Endothelial cell of umbilical vein (primary cell): ENCODE measurements at regions not wholly inside any gene's neighbourhood (a gene's known extent, or its start where the extent isn't known, plus 50 kb on each side); places are given as distances from the start of the nearest gene placed in this dataset.

Source experiments
- BruUV-seq: library from RNA; stranded (reverse); fragments of 400-500 nt; replicated peaks from 2 replicates; lab custom pipeline; 2021; lab: Mats Ljungman, UMichigan
- CTCF ChIA-PET: fragments of 300-600, 350-600 bp; sonication (Branson Sonifier 250); formaldehyde crosslinking; loops from one replicate; lab custom pipeline; 2021; ENCODE audit warnings: antibody characterized with exemption, inconsistent platforms; lab: Charles Lee
- POLR2A ChIA-PET: fragments of 300-600, 350-600 bp; sonication (Branson Sonifier 250); formaldehyde crosslinking; loops from one replicate; lab custom pipeline; 2021; ENCODE audit warnings: antibody characterized with exemption, inconsistent platforms; lab: Charles Lee
- DNase-seq: peaks from one replicate; pipeline ENCODE4 v3.0.0-alpha.2; 2011; ENCODE audit warnings: low read depth, low spot score
- FAIRE-seq: peaks from 2 replicates; lab custom pipeline; 2011; peaks lifted over from hg19 to GRCh38; lab: Jason Lieb, UNC
- H2AFZ ChIP-seq: 2 replicates; pipeline ENCODE4 v1.6.0; 2012; ENCODE audit warnings: low read depth, low read length, control low read depth, inconsistent platforms
- H3K27ac ChIP-seq: 2 replicates; pipeline ENCODE4 v1.5.1; 2011; ENCODE audit warnings: low read depth, mild to moderate bottlenecking, control low read depth, low read length, moderate library complexity; ENCODE audit not compliant: insufficient read depth
- H3K27me3 ChIP-seq, 2 experiments: 2 replicates each; pipeline versions ENCODE4 v1.6.0 to v1.6.1; 2011; ENCODE audit warnings: low read length in 2 of 2, mixed read lengths in 1 of 2; ENCODE audit not compliant: control insufficient read depth in 2 of 2, insufficient read depth in 2 of 2
- H3K36me3 ChIP-seq, 2 experiments: 2 replicates in 1 of 2; 3 replicates in 1 of 2; pipeline ENCODE4 v1.5.1; 2011; ENCODE audit warnings: low read length in 2 of 2, mild to moderate bottlenecking in 1 of 2, moderate library complexity in 1 of 2; ENCODE audit not compliant: control insufficient read depth in 2 of 2, insufficient read depth in 2 of 2; ENCODE audit errors: extremely low read depth in 1 of 2
- H3K4me1 ChIP-seq: 3 replicates; pipeline ENCODE4 v1.5.1; 2011; ENCODE audit warnings: mild to moderate bottlenecking, low read length; ENCODE audit not compliant: control insufficient read depth, insufficient read depth; ENCODE audit errors: extremely low read depth
- H3K4me2 ChIP-seq: 2 replicates; pipeline ENCODE4 v1.6.1; 2011; ENCODE audit warnings: low read length, control low read depth, mixed read lengths; ENCODE audit not compliant: insufficient read depth
- H3K4me3 ChIP-seq, 3 experiments: fragments of 200-600 bp in 1 of 3; sonication (generic), shearing (Covaris generic) in 1 of 3; replicated peaks in 1 of 3; 2 replicates each; pipeline ENCODE4 v1.5.1; 2011 to 2016; ENCODE audit warnings: control low read depth in 3 of 3, low read length in 3 of 3, mild to moderate bottlenecking in 2 of 3, inconsistent platforms in 1 of 3, low read depth in 1 of 3, moderate library complexity in 1 of 3; ENCODE audit not compliant: insufficient read depth in 1 of 3
- H3K79me2 ChIP-seq: 2 replicates; pipeline ENCODE4 v1.6.0; 2012; ENCODE audit warnings: low read length, inconsistent platforms; ENCODE audit not compliant: control insufficient read depth, insufficient read depth
- H3K9ac ChIP-seq: replicated peaks from 2 replicates; pipeline ENCODE3; 2011; ENCODE audit warnings: low read length, control low read depth; ENCODE audit not compliant: insufficient read depth; ENCODE audit errors: extremely low read depth
- H3K9me1 ChIP-seq: replicated peaks from 3 replicates; pipeline ENCODE4 v1.6.0; 2011; ENCODE audit warnings: mild to moderate bottlenecking, low read length; ENCODE audit not compliant: control insufficient read depth, insufficient read depth; ENCODE audit errors: extremely low read depth
- H3K9me3 ChIP-seq: replicated peaks from 2 replicates; pipeline ENCODE4 v1.5.1; 2012; ENCODE audit warnings: low read length, inconsistent platforms; ENCODE audit not compliant: control insufficient read depth, insufficient read depth
- H4K20me1 ChIP-seq: replicated peaks from 2 replicates; pipeline ENCODE3; 2011; ENCODE audit warnings: mild to moderate bottlenecking, low read length; ENCODE audit not compliant: control insufficient read depth, insufficient read depth; ENCODE audit errors: extremely low read depth
- CTCF ChIP-seq, 2 donors: IDR thresholded peaks; 1 replicate in 1 of 2; 2 replicates in 1 of 2; pipeline ENCODE4 v1.5.1; 2011; ENCODE audit warnings: low read length in 2 of 2, mild to moderate bottlenecking in 2 of 2, moderate library complexity in 2 of 2, control low read depth in 1 of 2, inconsistent platforms in 1 of 2, low read depth in 1 of 2; ENCODE audit not compliant: insufficient read depth in 1 of 2; ENCODE audit errors: extremely low read depth in 1 of 2
- EZH2 ChIP-seq: IDR thresholded peaks from 2 replicates; pipeline ENCODE4 v1.6.1; 2012; ENCODE audit warnings: borderline replicate concordance, low read depth, mild to moderate bottlenecking, moderate library complexity, low read length, inconsistent platforms; ENCODE audit not compliant: severe bottlenecking
- FOS ChIP-seq: IDR thresholded peaks from 2 replicates; pipeline ENCODE4 v1.6.1; 2011; ENCODE audit warnings: mild to moderate bottlenecking, low read length, moderate library complexity, borderline replicate concordance; ENCODE audit not compliant: insufficient read depth
- GATA2 ChIP-seq: IDR thresholded peaks from 2 replicates; pipeline ENCODE4 v1.7.0; 2011; ENCODE audit warnings: low read depth, mild to moderate bottlenecking, moderate library complexity, mixed read lengths, low read length; ENCODE audit not compliant: insufficient read length, insufficient read depth
- JUN ChIP-seq: IDR thresholded peaks from 2 replicates; pipeline ENCODE4 v1.6.1; 2011; ENCODE audit warnings: borderline replicate concordance, low read depth; ENCODE audit not compliant: insufficient read length, insufficient read depth
- MAX ChIP-seq: IDR thresholded peaks from 2 replicates; pipeline ENCODE4 v1.6.1; 2011; ENCODE audit not compliant: insufficient read depth, insufficient read length
- MYC ChIP-seq: IDR thresholded peaks from one replicate; pipeline ENCODE4 v1.6.1; 2011; ENCODE audit warnings: mild to moderate bottlenecking, low read depth, low read length
- POLR2A ChIP-seq: IDR thresholded peaks from 2 replicates; pipeline ENCODE4 v1.6.1; 2012; ENCODE audit warnings: low read depth, mild to moderate bottlenecking, control low read depth, low read length
- POLR2AphosphoS5 ChIP-seq: IDR thresholded peaks from 2 replicates; pipeline ENCODE4 v1.6.1; 2012; ENCODE audit warnings: low read depth, mild to moderate bottlenecking, control low read depth, low read length, moderate library complexity; ENCODE audit not compliant: insufficient read depth
- dilution Hi-C: fragments of 300-500 bp; cut with MboI; formaldehyde crosslinking; loops from one replicate; pipeline ENCODE4 v1.15.0; 2019; ENCODE audit warnings: low sequenced_read_pairs; ENCODE audit not compliant: extremely low pct_ligation_motif_present
- intact Hi-C: fragments of 100-400 bp; cut with micrococcal nuclease; formaldehyde crosslinking; loops from one replicate; pipeline ENCODE4 v1.10.0; 2022

- POLR2A ChIA-PET: interaction anchor here (1.5 kb wide), 1 partner anchor 125 kb away, joined by 11 read pairs; no protein-coding TSS in a partner anchor
- Histone ChIP-seq H3K36me3 (no peaks in the 10 kb centered on the region), H3K9me3 (no peaks in the 10 kb centered on the region), H3K79me2 (no peaks in the 10 kb centered on the region), H3K4me1 (peaks cover 27% of the 10 kb centered on the region), H2AFZ (no peak overlapping the region), H4K20me1 (no peaks in the 10 kb centered on the region), H3K4me3 (no peak overlapping the region), H3K9me1 (no peaks in the 10 kb centered on the region), H3K27ac (peak overlapping the region; percentile 65), H3K9ac (peak overlapping the region; percentile 30), H3K27me3 (no peaks in the 10 kb centered on the region), H3K4me2 (peak overlapping the region; percentile 42)
- DNase-seq (no peak), FAIRE-seq (peak; percentile 18)
- TF ChIP-seq POLR2A: no peak
- no peak for TF ChIP-seq MYC
- TF ChIP-seq EZH2: no peak
- no peak for TF ChIP-seq CTCF (IDR thresholded peaks at IDR 0.05; ENCODE audit: extremely low read depth in 1 of 2, insufficient read depth in 1 of 2, low read depth in 1 of 2, low read length in 2 of 2)
- no peak for TF ChIP-seq JUN
- no peak for TF ChIP-seq POLR2AphosphoS5
- no peak for TF ChIP-seq FOS
- no peak for TF ChIP-seq GATA2
- no peak for TF ChIP-seq MAX
- BruUV-seq: TSS peak; percentile 81
- intact Hi-C loops: loop anchor here (2.0 kb wide), 1 partner anchor 28 kb away; no protein-coding TSS in a partner anchor
- CTCF ChIA-PET: interaction anchor here (0.6 to 3.2 kb wide), 9 partner anchors 12 to 530 kb away, joined by 3 to 17 read pairs (median 3); partner anchors contain the start of gene SPRY2
- dilution Hi-C loops: no loop called here
Observed at GRCh38 chr13:79811170-79811569, 330.2 kb downstream of the NDFIP2 start.
